Stimulated activated CD4-positive, alpha-beta T cell treated with anti-CD3 and anti-CD28 coated beads, Interleukin-1b, Interleukin-23, amount 100 ng/mL, for 48 hours (primary cell): ENCODE measurements at regions not wholly inside any gene's neighbourhood (a gene's known extent, or its start where the extent isn't known, plus 50 kb on each side); places are given as distances from the start of the nearest gene placed in this dataset.
"Not testable (repeated sequence)": the region's sequence is repeated elsewhere in the genome, so short reads cannot be mapped to it uniquely, and the experiment has no call there.

ENCODE experiments used
- DNase-seq: peaks from one replicate; pipeline ENCODE4 v3.0.0-alpha.2; 2020

- DNase-seq, result not testable (repeated sequence)
Measured at GRCh38 chr10:6794841-6795240, 214.8 kb upstream of the PRKCQ start.

- DNase-seq, result no peak
Measured at GRCh38 chr10:6794441-6794840, 214.4 kb upstream of the PRKCQ start.

- no peak for DNase-seq
Measured at GRCh38 chr10:6788731-6789130, 208.7 kb upstream of the PRKCQ start.

- DNase-seq, result no peak
Measured at GRCh38 chr10:6788231-6788630, 208.2 kb upstream of the PRKCQ start.

- DNase-seq, result no peak
Measured at GRCh38 chr10:6787718-6788117, 207.6 kb upstream of the PRKCQ start.

- no peak for DNase-seq
Measured at GRCh38 chr10:6787091-6787490, 207.0 kb upstream of the PRKCQ start.

- DNase-seq, result no peak
Measured at GRCh38 chr10:6786579-6787031, 206.5 kb upstream of the PRKCQ start.

GRCh38 chr10:6784429-6784828 lies 204.4 kb upstream of the PRKCQ start:
- DNase-seq, result not testable (repeated sequence)

- no peak for DNase-seq
Measured at GRCh38 chr10:6783471-6783870, 203.4 kb upstream of the PRKCQ start.

GRCh38 chr10:6782378-6782777 lies 202.3 kb upstream of the PRKCQ start:
- no peak for DNase-seq

GRCh38 chr10:6781133-6781770 lies 201.2 kb upstream of the PRKCQ start:
- no peak for DNase-seq

- no peak for DNase-seq
Measured at GRCh38 chr10:6780008-6780677, 200.1 kb upstream of the PRKCQ start.

- DNase-seq, result no peak
Measured at GRCh38 chr10:6778992-6779701, 199.1 kb upstream of the PRKCQ start.

- DNase-seq, result no peak
Measured at GRCh38 chr10:6776170-6776569, 196.1 kb upstream of the PRKCQ start.

GRCh38 chr10:6774406-6774805 lies 194.3 kb upstream of the PRKCQ start:
- no peak for DNase-seq

GRCh38 chr10:6771331-6771730 lies 191.3 kb upstream of the PRKCQ start:
- DNase-seq, result no peak

GRCh38 chr10:6770846-6771245 lies 190.8 kb upstream of the PRKCQ start:
- no peak for DNase-seq

GRCh38 chr10:6769704-6770417 lies 189.8 kb upstream of the PRKCQ start:
- no peak for DNase-seq

GRCh38 chr10:6766131-6766801 lies 186.2 kb upstream of the PRKCQ start:
- DNase-seq, result no peak

- no peak for DNase-seq
Measured at GRCh38 chr10:6763423-6763822, 183.3 kb upstream of the PRKCQ start.

- no peak for DNase-seq
Measured at GRCh38 chr10:6763001-6763400, 182.9 kb upstream of the PRKCQ start.

GRCh38 chr10:6759961-6760360 lies 179.9 kb upstream of the PRKCQ start:
- DNase-seq, result no peak

GRCh38 chr10:6757158-6757557 lies 177.1 kb upstream of the PRKCQ start:
- no peak for DNase-seq
